Right lobe of liver (tissue), 4 donors: ENCODE measurements at regions not wholly inside any gene's neighbourhood (a gene's known extent, or its start where the extent isn't known, plus 50 kb on each side); places are given as distances from the start of the nearest gene placed in this dataset.

Experiments
- POLR2A ChIP-seq: fragments of 450-650 bp; IDR thresholded peaks from one replicate; pipeline ENCODE4 v1.6.1; 2017; ENCODE audit warnings: antibody characterized with exemption, mild to moderate bottlenecking
- TF ChIP-seq, protein P1 (sequence below), 4 donors: fragments of 200-600 bp in 3 of 4; fragments of 450-650 bp in 1 of 4; IDR thresholded peaks; one replicate each; pipeline versions ENCODE4 v1.5.1 to v1.8.0; 2016 to 2022; ENCODE audit warnings: antibody characterized with exemption in 4 of 4, mild to moderate bottlenecking in 2 of 4
- donor health status: DM: no; HTN: no; CAD: no.
- donor health status: DM: no; HTN: no; CAD: no.
- donor health status: DM: no; HTN: yes; CAD: no.

- no peak for TF ChIP-seq POLR2A
- TF ChIP-seq, protein P1, sequence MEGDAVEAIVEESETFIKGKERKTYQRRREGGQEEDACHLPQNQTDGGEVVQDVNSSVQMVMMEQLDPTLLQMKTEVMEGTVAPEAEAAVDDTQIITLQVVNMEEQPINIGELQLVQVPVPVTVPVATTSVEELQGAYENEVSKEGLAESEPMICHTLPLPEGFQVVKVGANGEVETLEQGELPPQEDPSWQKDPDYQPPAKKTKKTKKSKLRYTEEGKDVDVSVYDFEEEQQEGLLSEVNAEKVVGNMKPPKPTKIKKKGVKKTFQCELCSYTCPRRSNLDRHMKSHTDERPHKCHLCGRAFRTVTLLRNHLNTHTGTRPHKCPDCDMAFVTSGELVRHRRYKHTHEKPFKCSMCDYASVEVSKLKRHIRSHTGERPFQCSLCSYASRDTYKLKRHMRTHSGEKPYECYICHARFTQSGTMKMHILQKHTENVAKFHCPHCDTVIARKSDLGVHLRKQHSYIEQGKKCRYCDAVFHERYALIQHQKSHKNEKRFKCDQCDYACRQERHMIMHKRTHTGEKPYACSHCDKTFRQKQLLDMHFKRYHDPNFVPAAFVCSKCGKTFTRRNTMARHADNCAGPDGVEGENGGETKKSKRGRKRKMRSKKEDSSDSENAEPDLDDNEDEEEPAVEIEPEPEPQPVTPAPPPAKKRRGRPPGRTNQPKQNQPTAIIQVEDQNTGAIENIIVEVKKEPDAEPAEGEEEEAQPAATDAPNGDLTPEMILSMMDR (IDR thresholded peaks at IDR 0.05): no peak
These were observed 81.6 kb downstream of the PDHA2 start for GRCh38 chr4:95921470-95921869.
